ENCODE measurements at regions not wholly inside any gene's neighbourhood (a gene's known extent, or its start where the extent isn't known, plus 50 kb on each side); places are given as distances from the start of the nearest gene placed in this dataset.

- H3K27me3 ChIP-seq (ENCODE audit: control insufficient read depth, extremely low read depth, insufficient read depth, low read length), result no peaks in the 10 kb centered on the region
- no peak overlapping the region for H3K4me2 ChIP-seq (ENCODE audit: control insufficient read depth, extremely low read depth, insufficient read depth, low read depth, low read length)
- TF ChIP-seq EZH2 (IDR thresholded peaks at IDR 0.05; ENCODE audit: low read length), result no peak
- TF ChIP-seq CTCF (optimal IDR thresholded peaks at IDR 0.05 in 1 of 3, IDR thresholded peaks at IDR 0.05 in 1 of 3, conservative IDR thresholded peaks at IDR 0.05 in 1 of 3; ENCODE audit: extremely low read depth in 1 of 3, insufficient read depth in 2 of 3, low read length in 3 of 3), result no peak
- DNase-seq (ENCODE audit: low read depth, low spot score) (no peak), FAIRE-seq (no peak)
- no peaks in the 10 kb centered on the region for H3K9me3 ChIP-seq (ENCODE audit: control insufficient read depth, low read depth, low read length)
- H4K20me1 ChIP-seq (ENCODE audit: control insufficient read depth, extremely low read depth, insufficient read depth, low read length), result no peaks in the 10 kb centered on the region
- H3K36me3 ChIP-seq (ENCODE audit: control insufficient read depth in 2 of 2, extremely low read depth in 1 of 2, insufficient read depth in 2 of 2, low read length in 2 of 2), result no peaks in the 10 kb centered on the region
- no peaks in the 10 kb centered on the region for H3K9me1 ChIP-seq (ENCODE audit: control insufficient read depth, extremely low read depth, insufficient read depth, low read length)
- dilution Hi-C loops (cut with MboI; ENCODE audit: extremely low pct_ligation_motif_present, low sequenced_read_pairs), result no loop called here
- H2AFZ ChIP-seq (ENCODE audit: control insufficient read depth, low read length), result no peak overlapping the region
- no peak overlapping the region for H3K9ac ChIP-seq (ENCODE audit: control insufficient read depth, extremely low read depth, insufficient read depth, low read length)
- no peaks in the 10 kb centered on the region for H3K79me2 ChIP-seq (ENCODE audit: control insufficient read depth, insufficient read depth, low read length)
- no peak overlapping the region for H3K4me3 ChIP-seq (ENCODE audit: control insufficient read depth in 2 of 3, extremely low read depth in 1 of 3, insufficient read depth in 2 of 3, low read depth in 1 of 3, low read length in 3 of 3)
- H3K27ac ChIP-seq (ENCODE audit: control insufficient read depth, insufficient read depth, low read length), result no peak overlapping the region
- H3K4me1 ChIP-seq (ENCODE audit: control insufficient read depth, extremely low read depth, insufficient read depth, low read length), result no peaks in the 10 kb centered on the region
Measured at GRCh38 chr1:164948101-164948500, 389.1 kb downstream of the PBX1 start.

GRCh38 chr1:164937291-164937690 lies 378.3 kb downstream of the PBX1 start:
- Histone ChIP-seq H4K20me1 (ENCODE audit: control insufficient read depth, extremely low read depth, insufficient read depth, low read length) (no peaks in the 10 kb centered on the region), H3K4me3 (ENCODE audit: control insufficient read depth in 2 of 3, extremely low read depth in 1 of 3, insufficient read depth in 2 of 3, low read depth in 1 of 3, low read length in 3 of 3) (no peak overlapping the region), H2AFZ (ENCODE audit: control insufficient read depth, low read length) (no peak overlapping the region), H3K9me1 (ENCODE audit: control insufficient read depth, extremely low read depth, insufficient read depth, low read length) (no peaks in the 10 kb centered on the region), H3K9me3 (ENCODE audit: control insufficient read depth, low read depth, low read length) (no peaks in the 10 kb centered on the region), H3K4me1 (ENCODE audit: control insufficient read depth, extremely low read depth, insufficient read depth, low read length) (no peaks in the 10 kb centered on the region), H3K4me2 (ENCODE audit: control insufficient read depth, extremely low read depth, insufficient read depth, low read depth, low read length) (no peak overlapping the region), H3K36me3 (ENCODE audit: control insufficient read depth in 2 of 2, extremely low read depth in 1 of 2, insufficient read depth in 2 of 2, low read length in 2 of 2) (no peaks in the 10 kb centered on the region), H3K79me2 (ENCODE audit: control insufficient read depth, insufficient read depth, low read length) (no peaks in the 10 kb centered on the region), H3K27ac (ENCODE audit: control insufficient read depth, insufficient read depth, low read length) (no peak overlapping the region), H3K27me3 (ENCODE audit: control insufficient read depth, extremely low read depth, insufficient read depth, low read length) (no peaks in the 10 kb centered on the region), H3K9ac (ENCODE audit: control insufficient read depth, extremely low read depth, insufficient read depth, low read length) (no peak overlapping the region)
- dilution Hi-C loops (cut with MboI; ENCODE audit: extremely low pct_ligation_motif_present, low sequenced_read_pairs), result no loop called here
- TF ChIP-seq EZH2 (IDR thresholded peaks at IDR 0.05; ENCODE audit: low read length) (no peak), CTCF (optimal IDR thresholded peaks at IDR 0.05 in 1 of 3, IDR thresholded peaks at IDR 0.05 in 1 of 3, conservative IDR thresholded peaks at IDR 0.05 in 1 of 3; ENCODE audit: extremely low read depth in 1 of 3, insufficient read depth in 2 of 3, low read length in 3 of 3) (no peak)
- FAIRE-seq (no peak), DNase-seq (ENCODE audit: low read depth, low spot score) (no peak)

Data from keratinocyte (primary cell).